H9 (cell line): ENCODE measurements at regions not wholly inside any gene's neighbourhood (a gene's known extent, or its start where the extent isn't known, plus 50 kb on each side); places are given as distances from the start of the nearest gene placed in this dataset.

Experiments used
- DNase-seq: peaks from one replicate; pipeline ENCODE4 v3.0.0-alpha.2; 2017
- H2AFZ ChIP-seq: one replicate; pipeline ENCODE4 v1.6.1; 2013; ENCODE audit warnings: mild to moderate bottlenecking, low read length, control low read depth, moderate library complexity
- H2AK5ac ChIP-seq: 2 replicates; pipeline ENCODE4 v1.6.1; 2013; ENCODE audit warnings: low read length, control low read depth, mixed read lengths; ENCODE audit not compliant: insufficient read length
- H2BK120ac ChIP-seq: one replicate; pipeline ENCODE4 v1.6.1; 2013; ENCODE audit warnings: low read depth, mild to moderate bottlenecking, low read length, control low read depth, inconsistent platforms; ENCODE audit not compliant: poor library complexity, severe bottlenecking
- H2BK12ac ChIP-seq: 2 replicates; pipeline ENCODE4 v1.6.1; 2013; ENCODE audit warnings: low read length, control low read depth, mixed read lengths, low read depth; ENCODE audit not compliant: insufficient read length
- H2BK15ac ChIP-seq: 2 replicates; pipeline ENCODE4 v1.6.1; 2013; ENCODE audit warnings: low read depth, low read length, control low read depth
- H2BK20ac ChIP-seq: one replicate; pipeline ENCODE4 v1.6.1; 2013; ENCODE audit warnings: low read depth, mild to moderate bottlenecking, low read length, control low read depth, inconsistent platforms; ENCODE audit not compliant: poor library complexity, severe bottlenecking
- H2BK5ac ChIP-seq: 2 replicates; pipeline ENCODE4 v1.6.1; 2013; ENCODE audit warnings: low read length, control low read depth, mixed read lengths; ENCODE audit not compliant: insufficient read length
- H3K14ac ChIP-seq: 2 replicates; pipeline ENCODE4 v1.6.1; 2013; ENCODE audit warnings: low read length, control low read depth; ENCODE audit not compliant: insufficient read depth
- H3K18ac ChIP-seq: 2 replicates; pipeline ENCODE4 v1.6.1; 2013; ENCODE audit warnings: low read depth, mild to moderate bottlenecking, mixed read lengths, low read length, control low read depth; ENCODE audit not compliant: insufficient read length
- H3K23ac ChIP-seq: 2 replicates; pipeline ENCODE4 v1.6.1; 2013; ENCODE audit warnings: low read length, control low read depth, mixed read lengths, low read depth; ENCODE audit not compliant: insufficient read length
- H3K23me2 ChIP-seq: 2 replicates; pipeline ENCODE4 v1.6.1; 2013; ENCODE audit warnings: low read depth, mild to moderate bottlenecking, mixed read lengths, low read length, control low read depth; ENCODE audit not compliant: insufficient read length, poor library complexity, severe bottlenecking
- H3K27ac ChIP-seq: 2 replicates; pipeline ENCODE4 v1.5.1; 2013; ENCODE audit warnings: low read length, control low read depth, mixed read lengths, low read depth; ENCODE audit not compliant: insufficient read length
- H3K27me3 ChIP-seq: 2 replicates; pipeline ENCODE4 v1.6.1; 2013; ENCODE audit warnings: low read length, control low read depth, inconsistent platforms; ENCODE audit not compliant: insufficient read depth
- H3K4ac ChIP-seq: 2 replicates; pipeline ENCODE4 v1.6.1; 2013; ENCODE audit warnings: low read depth, mild to moderate bottlenecking, control low read depth, inconsistent platforms, low read length, moderate library complexity
- H3K4me1 ChIP-seq: 2 replicates; pipeline ENCODE4 v1.6.1; 2013; ENCODE audit warnings: low read length, control low read depth, inconsistent platforms; ENCODE audit not compliant: insufficient read depth
- H3K4me2 ChIP-seq: 2 replicates; pipeline ENCODE4 v1.6.1; 2013; ENCODE audit warnings: low read length, control low read depth, mixed read lengths; ENCODE audit not compliant: insufficient read length, insufficient read depth
- H3K56ac ChIP-seq: 2 replicates; pipeline ENCODE4 v1.6.1; 2013; ENCODE audit warnings: low read depth, mild to moderate bottlenecking, mixed read lengths, low read length, control low read depth; ENCODE audit not compliant: insufficient read length
- H3K79me1 ChIP-seq: 2 replicates; pipeline ENCODE4 v1.6.1; 2013; ENCODE audit warnings: low read depth, mild to moderate bottlenecking, moderate library complexity, low read length, control low read depth, inconsistent platforms; ENCODE audit not compliant: insufficient read depth, poor library complexity, severe bottlenecking
- H3K79me2 ChIP-seq: 2 replicates; pipeline ENCODE4 v1.6.1; 2013; ENCODE audit warnings: low read length, control low read depth, inconsistent platforms; ENCODE audit not compliant: insufficient read depth
- H3K9ac ChIP-seq: 2 replicates; pipeline ENCODE4 v1.6.1; 2013; ENCODE audit warnings: low read length, control low read depth, mixed read lengths; ENCODE audit not compliant: insufficient read length; ENCODE audit errors: extremely low read depth
- H3K9me3 ChIP-seq: one replicate; pipeline ENCODE4 v1.6.1; 2013; ENCODE audit warnings: low read depth, low read length, inconsistent platforms; ENCODE audit not compliant: control insufficient read depth
- H3T11ph ChIP-seq: one replicate; pipeline ENCODE4 v1.6.1; 2013; ENCODE audit warnings: mild to moderate bottlenecking, low read length, control low read depth, inconsistent platforms
- H4K20me1 ChIP-seq: one replicate; pipeline ENCODE4 v1.6.1; 2013; ENCODE audit not compliant: control insufficient read depth, insufficient read length, insufficient read depth
- H4K5ac ChIP-seq: 2 replicates; pipeline ENCODE4 v1.6.1; 2013; ENCODE audit warnings: low read depth, mild to moderate bottlenecking, mixed read lengths, low read length, control low read depth; ENCODE audit not compliant: insufficient read length
- H4K8ac ChIP-seq: replicated peaks from 2 replicates; pipeline ENCODE4 v1.6.1; 2013; ENCODE audit warnings: low read length, control low read depth, mixed read lengths, low read depth; ENCODE audit not compliant: insufficient read length
- H4K91ac ChIP-seq: 2 replicates; pipeline ENCODE4 v1.6.1; 2013; ENCODE audit warnings: low read depth, mild to moderate bottlenecking, moderate library complexity, mixed read lengths, low read length, control low read depth; ENCODE audit not compliant: insufficient read length
- H3K27ac Mint-ChIP-seq, 3 experiments: 2 replicates in 2 of 3; 3 replicates in 1 of 3; pipeline ENCODE4 v1.8.0; 2020 to 2021; ENCODE audit warnings: mixed read lengths in 3 of 3, mild to moderate bottlenecking in 1 of 3, moderate library complexity in 1 of 3
- H3K27me3 Mint-ChIP-seq: 2 replicates; pipeline ENCODE4 v1.8.0; 2021; ENCODE audit warnings: low read depth, mild to moderate bottlenecking, moderate library complexity, mixed read lengths
- H3K36me3 Mint-ChIP-seq, 3 experiments: 2 replicates in 2 of 3; 3 replicates in 1 of 3; pipeline ENCODE4 v1.8.0; 2020 to 2021; ENCODE audit warnings: low read depth in 3 of 3, mixed read lengths in 3 of 3; ENCODE audit not compliant: insufficient read depth in 1 of 3
- H3K4me1 Mint-ChIP-seq, 2 experiments: 2 replicates each; pipeline ENCODE4 v1.8.0; 2020; ENCODE audit warnings: mixed read lengths in 2 of 2
- H3K4me3 Mint-ChIP-seq, 2 experiments: 2 replicates in 1 of 2; 3 replicates in 1 of 2; pipeline ENCODE4 v1.8.0; 2020 to 2021; ENCODE audit warnings: mild to moderate bottlenecking in 2 of 2, mixed read lengths in 2 of 2, moderate library complexity in 1 of 2
- H3K9me3 Mint-ChIP-seq, 2 experiments: 2 replicates in 1 of 2; 3 replicates in 1 of 2; pipeline ENCODE4 v1.8.0; 2020; ENCODE audit warnings: mild to moderate bottlenecking in 2 of 2, mixed read lengths in 2 of 2, moderate library complexity in 1 of 2
- WGBS: extraction: QIAGEN DNeasy Blood & Tissue Kit; methylation state at CpG from one replicate; pipeline ENCODE4 v1.1.7; 2013; ENCODE audit warnings: missing lambda C conversion rate, low lambda C conversion rate, mixed read lengths; ENCODE audit not compliant: insufficient read length; ENCODE audit errors: extremely low coverage; 5-methylcytosine and 5-hydroxymethylcytosine counted together
- TF ChIP-seq, protein P1 (sequence below): fragments of 200-600 bp; sonication (generic); conservative IDR thresholded peaks from 3 replicates; pipeline ENCODE4 v1.8.0; 2021; ENCODE audit warnings: antibody characterized with exemption, mild to moderate bottlenecking

DNA sequence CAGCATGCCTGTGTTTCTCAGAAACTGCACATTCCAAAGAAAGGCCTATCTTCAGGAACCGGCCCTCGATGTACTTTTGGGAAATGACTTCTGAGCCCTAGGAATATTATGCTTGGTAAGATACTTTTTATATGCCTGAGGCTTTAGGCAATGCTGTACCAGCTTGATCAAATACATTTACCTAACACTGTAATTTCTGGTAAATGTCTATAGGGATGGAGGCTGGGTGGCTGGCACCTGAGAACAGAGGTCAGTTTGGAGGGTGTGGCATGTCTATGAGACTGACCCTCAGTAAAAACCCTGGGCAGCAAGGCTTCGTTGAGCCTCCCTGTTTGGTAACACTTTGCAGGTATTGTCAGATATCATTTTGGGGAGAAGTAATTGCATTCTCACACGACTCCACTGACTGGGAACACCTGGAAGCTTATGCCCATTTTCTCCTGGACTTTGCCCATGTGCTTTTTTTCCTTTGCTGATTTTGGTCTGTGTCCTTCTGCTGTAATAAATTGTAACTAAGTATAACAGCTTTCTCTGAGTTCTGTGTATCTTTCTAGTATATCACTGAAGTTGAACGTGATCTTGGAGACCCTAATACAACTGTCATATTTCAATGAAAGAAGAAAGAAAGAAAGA, 1339.1 kb downstream of the OLFM4 start:
- Histone ChIP-seq H3K9ac (no peak overlapping the region), H4K5ac (no peak overlapping the region), H2BK12ac (no peak overlapping the region), H2BK120ac (no peak overlapping the region), H4K8ac (no peak overlapping the region), H3K23ac (no peak overlapping the region), H3K14ac (no peak overlapping the region), H3K4me2 (no peak overlapping the region), H3T11ph (no peak overlapping the region), H2AFZ (no peak overlapping the region), H3K4me1 (no peaks in the 10 kb centered on the region), H2BK20ac (no peak overlapping the region), H3K23me2 (no peaks in the 10 kb centered on the region), H2BK15ac (no peak overlapping the region), H2BK5ac (no peak overlapping the region), H3K4ac (no peak overlapping the region), H3K79me2 (no peaks in the 10 kb centered on the region), H3K27ac (no peak overlapping the region), H3K79me1 (no peaks in the 10 kb centered on the region), H3K27me3 (no peaks in the 10 kb centered on the region), H3K56ac (no peak overlapping the region), H3K18ac (no peak overlapping the region), H4K91ac (no peak overlapping the region), H3K9me3 (no peaks in the 10 kb centered on the region), H4K20me1 (no peaks in the 10 kb centered on the region), H2AK5ac (no peak overlapping the region)
- Mint-ChIP-seq H3K27ac (no peak overlapping the region), H3K27me3 (no peaks in the 10 kb centered on the region), H3K9me3 (peaks cover 12 to 15% of the 10 kb centered on the region in 2 experiments), H3K4me1 (peaks cover 7 to 9% of the 10 kb centered on the region in 2 experiments), H3K36me3 (peaks cover 10 to 18% (median 14%) of the 10 kb centered on the region in 3 experiments; a peak in 6 of 7 replicates), H3K4me3 (no peak overlapping the region)
- TF ChIP-seq, protein P1, sequence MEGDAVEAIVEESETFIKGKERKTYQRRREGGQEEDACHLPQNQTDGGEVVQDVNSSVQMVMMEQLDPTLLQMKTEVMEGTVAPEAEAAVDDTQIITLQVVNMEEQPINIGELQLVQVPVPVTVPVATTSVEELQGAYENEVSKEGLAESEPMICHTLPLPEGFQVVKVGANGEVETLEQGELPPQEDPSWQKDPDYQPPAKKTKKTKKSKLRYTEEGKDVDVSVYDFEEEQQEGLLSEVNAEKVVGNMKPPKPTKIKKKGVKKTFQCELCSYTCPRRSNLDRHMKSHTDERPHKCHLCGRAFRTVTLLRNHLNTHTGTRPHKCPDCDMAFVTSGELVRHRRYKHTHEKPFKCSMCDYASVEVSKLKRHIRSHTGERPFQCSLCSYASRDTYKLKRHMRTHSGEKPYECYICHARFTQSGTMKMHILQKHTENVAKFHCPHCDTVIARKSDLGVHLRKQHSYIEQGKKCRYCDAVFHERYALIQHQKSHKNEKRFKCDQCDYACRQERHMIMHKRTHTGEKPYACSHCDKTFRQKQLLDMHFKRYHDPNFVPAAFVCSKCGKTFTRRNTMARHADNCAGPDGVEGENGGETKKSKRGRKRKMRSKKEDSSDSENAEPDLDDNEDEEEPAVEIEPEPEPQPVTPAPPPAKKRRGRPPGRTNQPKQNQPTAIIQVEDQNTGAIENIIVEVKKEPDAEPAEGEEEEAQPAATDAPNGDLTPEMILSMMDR, result no peak
- no CpG with 5 or more reads among the region's 5 CpGs for WGBS
- no peak for DNase-seq
